ENCODE measurements at regions not wholly inside any gene's neighbourhood (a gene's known extent, or its start where the extent isn't known, plus 50 kb on each side); places are given as distances from the start of the nearest gene placed in this dataset.

DNA sequence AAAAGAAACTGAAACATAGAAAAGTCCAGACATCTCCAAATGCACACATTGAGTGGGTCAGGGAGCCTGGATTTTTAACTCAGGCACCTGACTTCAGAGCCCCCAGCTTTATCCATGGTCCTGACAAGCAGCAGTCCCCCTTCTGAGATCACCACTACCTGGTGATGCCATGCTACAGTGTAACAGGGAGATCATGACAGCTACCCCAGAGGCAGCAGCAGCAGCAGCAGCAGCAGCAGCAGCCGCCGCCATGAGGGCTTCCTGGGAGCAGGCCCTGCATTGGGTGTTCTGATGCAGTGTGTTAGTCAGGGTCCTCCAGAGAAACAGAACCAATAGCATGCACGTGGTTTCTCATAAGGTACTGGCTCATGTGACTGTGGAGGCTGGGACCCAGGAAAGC, 198.6 kb upstream of the SALL1 start:
- H3K79me1 ChIP-seq (ENCODE audit: low read depth, low read length): no peaks in the 10 kb centered on the region
- H3K4ac ChIP-seq (ENCODE audit: low read length): no peak overlapping the region
- H3K4me1 ChIP-seq (ENCODE audit: control insufficient read depth in 2 of 2, insufficient read depth in 1 of 2, low read depth in 1 of 2, low read length in 2 of 2): no peaks in the 10 kb centered on the region
- no peak overlapping the region for H3K14ac ChIP-seq (ENCODE audit: low read length)
- H3K9ac ChIP-seq (ENCODE audit: low read depth, low read length, poor library complexity): peak overlapping the region; percentile 63
- no peaks in the 10 kb centered on the region for H3K36me3 ChIP-seq (replicated peaks in 1 of 2; ENCODE audit: control insufficient read depth in 2 of 2, insufficient read depth in 2 of 2, low read length in 2 of 2)
- no peaks in the 10 kb centered on the region for H3K27me3 ChIP-seq (ENCODE audit: control insufficient read depth in 3 of 3, insufficient read depth in 3 of 3, low read depth in 1 of 3, low read length in 3 of 3)
- DNase-seq (ENCODE audit: low spot score): no peak
- H2AK5ac ChIP-seq (ENCODE audit: low read depth, low read length): no peak overlapping the region
- no peak overlapping the region for H2BK120ac ChIP-seq (ENCODE audit: low read depth, low read length)
- H3K23ac ChIP-seq (ENCODE audit: low read depth, low read length, poor library complexity): no peak overlapping the region
- no peak overlapping the region for H3K4me3 ChIP-seq (ENCODE audit: low read length in 2 of 2)
- no peak overlapping the region for H3K27ac ChIP-seq (replicated peaks; ENCODE audit: low read length)
- peak overlapping the region; percentile 23 for H3K18ac ChIP-seq (ENCODE audit: low read length)
- H2AFZ ChIP-seq (ENCODE audit: low read length): no peak overlapping the region
- no peaks in the 10 kb centered on the region for H3K9me3 ChIP-seq (replicated peaks in 1 of 2; ENCODE audit: control insufficient read depth in 2 of 2, insufficient read depth in 1 of 2, low read depth in 1 of 2, low read length in 2 of 2)
- H3K4me2 ChIP-seq (ENCODE audit: insufficient read depth, low read length, poor library complexity, severe bottlenecking): no peak overlapping the region
- H4K91ac ChIP-seq (ENCODE audit: low read depth, low read length, poor library complexity): no peak overlapping the region
- no CpG with 5 or more reads among the region's 3 CpGs for WGBS, 2 donors (ENCODE audit: extremely low coverage in 2 of 2, insufficient read length in 2 of 2, insufficient replicate concordance in 1 of 2)
- H2BK5ac ChIP-seq (ENCODE audit: low read length): no peak overlapping the region
- no peak overlapping the region for H4K8ac ChIP-seq (ENCODE audit: low read depth, low read length)
- no peak overlapping the region for H2BK12ac ChIP-seq (ENCODE audit: low read length)
- no peak overlapping the region for H2BK15ac ChIP-seq (ENCODE audit: low read length)

DNA sequence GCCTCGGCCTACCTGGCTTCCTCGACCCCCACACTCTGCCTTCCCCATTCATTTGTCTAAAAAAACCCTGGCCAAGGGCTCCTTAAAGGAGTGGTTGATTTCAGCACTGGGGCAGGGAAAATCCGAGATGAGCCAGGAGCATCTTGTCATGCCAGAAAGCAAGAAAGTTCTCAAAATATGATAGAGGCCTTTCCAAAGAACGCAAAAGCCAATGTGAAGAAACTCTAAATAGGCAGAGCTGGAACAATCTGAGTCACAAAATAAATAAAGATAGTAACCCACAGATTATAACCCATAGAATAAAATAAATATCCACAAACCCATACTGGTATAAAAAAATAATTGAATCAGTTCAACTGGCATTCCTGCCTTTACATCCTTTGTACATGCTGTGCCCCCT, 192.3 kb upstream of the SALL1 start:
- DNase-seq (ENCODE audit: low spot score): no peak
- Histone ChIP-seq H3K18ac (ENCODE audit: low read length) (no peak overlapping the region), H3K23ac (ENCODE audit: low read depth, low read length, poor library complexity) (no peak overlapping the region), H2AFZ (ENCODE audit: low read length) (no peak overlapping the region), H2BK15ac (ENCODE audit: low read length) (no peak overlapping the region), H3K4me3 (ENCODE audit: low read length in 2 of 2) (no peak overlapping the region), H3K4ac (ENCODE audit: low read length) (no peak overlapping the region), H3K9ac (ENCODE audit: low read depth, low read length, poor library complexity) (no peak overlapping the region), H3K36me3 (replicated peaks in 1 of 2; ENCODE audit: control insufficient read depth in 2 of 2, insufficient read depth in 2 of 2, low read length in 2 of 2) (no peaks in the 10 kb centered on the region), H3K9me3 (replicated peaks in 1 of 2; ENCODE audit: control insufficient read depth in 2 of 2, insufficient read depth in 1 of 2, low read depth in 1 of 2, low read length in 2 of 2) (no peaks in the 10 kb centered on the region), H2BK120ac (ENCODE audit: low read depth, low read length) (no peak overlapping the region), H2BK5ac (ENCODE audit: low read length) (no peak overlapping the region), H3K4me2 (ENCODE audit: insufficient read depth, low read length, poor library complexity, severe bottlenecking) (no peak overlapping the region), H2BK12ac (ENCODE audit: low read length) (no peak overlapping the region), H3K4me1 (ENCODE audit: control insufficient read depth in 2 of 2, insufficient read depth in 1 of 2, low read depth in 1 of 2, low read length in 2 of 2) (no peaks in the 10 kb centered on the region), H3K79me1 (ENCODE audit: low read depth, low read length) (no peaks in the 10 kb centered on the region), H2AK5ac (ENCODE audit: low read depth, low read length) (no peak overlapping the region), H3K27ac (replicated peaks; ENCODE audit: low read length) (no peak overlapping the region), H4K8ac (ENCODE audit: low read depth, low read length) (no peak overlapping the region), H3K27me3 (ENCODE audit: control insufficient read depth in 3 of 3, insufficient read depth in 3 of 3, low read depth in 1 of 3, low read length in 3 of 3) (no peaks in the 10 kb centered on the region), H3K14ac (ENCODE audit: low read length) (no peak overlapping the region), H4K91ac (ENCODE audit: low read depth, low read length, poor library complexity) (no peak overlapping the region)
- WGBS, 2 donors (ENCODE audit: extremely low coverage in 2 of 2, insufficient read length in 2 of 2, insufficient replicate concordance in 1 of 2): no CpG with 5 or more reads among the region's 4 CpGs

DNA sequence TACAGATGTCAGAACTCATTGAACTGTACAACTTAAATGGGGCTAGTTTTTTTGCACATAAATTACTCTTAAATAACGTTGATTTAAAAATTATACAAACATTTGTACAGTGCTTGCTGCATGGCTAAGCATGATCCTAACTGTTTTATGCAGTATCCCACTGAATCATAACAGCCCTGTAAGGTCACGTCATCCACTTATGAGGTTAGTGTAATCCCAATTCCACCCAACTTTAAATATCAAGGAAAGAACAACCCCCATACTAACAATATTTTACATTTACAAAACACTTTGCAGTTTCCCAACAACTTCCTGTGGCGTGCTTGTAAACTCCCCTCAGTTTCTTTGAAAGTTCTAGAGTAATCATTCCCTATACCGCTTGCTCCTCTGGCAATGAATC, 190.1 kb upstream of the SALL1 start:
- WGBS, 2 donors (ENCODE audit: extremely low coverage in 2 of 2, insufficient read length in 2 of 2, insufficient replicate concordance in 1 of 2): no CpG with 5 or more reads among the region's 4 CpGs
- no peaks in the 10 kb centered on the region for H3K36me3 ChIP-seq (replicated peaks in 1 of 2; ENCODE audit: control insufficient read depth in 2 of 2, insufficient read depth in 2 of 2, low read length in 2 of 2)
- no peaks in the 10 kb centered on the region for H3K79me1 ChIP-seq (ENCODE audit: low read depth, low read length)
- H2BK12ac ChIP-seq (ENCODE audit: low read length): no peak overlapping the region
- H3K23ac ChIP-seq (ENCODE audit: low read depth, low read length, poor library complexity): no peak overlapping the region
- no peak overlapping the region for H2BK120ac ChIP-seq (ENCODE audit: low read depth, low read length)
- H2BK15ac ChIP-seq (ENCODE audit: low read length): no peak overlapping the region
- H2AK5ac ChIP-seq (ENCODE audit: low read depth, low read length): no peak overlapping the region
- H3K27me3 ChIP-seq (ENCODE audit: control insufficient read depth in 3 of 3, insufficient read depth in 3 of 3, low read depth in 1 of 3, low read length in 3 of 3): no peaks in the 10 kb centered on the region
- DNase-seq (ENCODE audit: low spot score): no peak
- no peak overlapping the region for H3K4me2 ChIP-seq (ENCODE audit: insufficient read depth, low read length, poor library complexity, severe bottlenecking)
- H3K27ac ChIP-seq (replicated peaks; ENCODE audit: low read length): no peak overlapping the region
- H3K4me1 ChIP-seq (ENCODE audit: control insufficient read depth in 2 of 2, insufficient read depth in 1 of 2, low read depth in 1 of 2, low read length in 2 of 2): peaks cover 0 to 5% of the 10 kb centered on the region in 2 donors
- no peak overlapping the region for H4K8ac ChIP-seq (ENCODE audit: low read depth, low read length)
- no peak overlapping the region for H2BK5ac ChIP-seq (ENCODE audit: low read length)
- no peak overlapping the region for H3K4me3 ChIP-seq (ENCODE audit: low read length in 2 of 2)
- no peak overlapping the region for H3K4ac ChIP-seq (ENCODE audit: low read length)
- no peaks in the 10 kb centered on the region for H3K9me3 ChIP-seq (replicated peaks in 1 of 2; ENCODE audit: control insufficient read depth in 2 of 2, insufficient read depth in 1 of 2, low read depth in 1 of 2, low read length in 2 of 2)
- H2AFZ ChIP-seq (ENCODE audit: low read length): no peak overlapping the region
- no peak overlapping the region for H3K18ac ChIP-seq (ENCODE audit: low read length)
- H3K14ac ChIP-seq (ENCODE audit: low read length): no peak overlapping the region
- no peak overlapping the region for H3K9ac ChIP-seq (ENCODE audit: low read depth, low read length, poor library complexity)
- no peak overlapping the region for H4K91ac ChIP-seq (ENCODE audit: low read depth, low read length, poor library complexity)

DNA sequence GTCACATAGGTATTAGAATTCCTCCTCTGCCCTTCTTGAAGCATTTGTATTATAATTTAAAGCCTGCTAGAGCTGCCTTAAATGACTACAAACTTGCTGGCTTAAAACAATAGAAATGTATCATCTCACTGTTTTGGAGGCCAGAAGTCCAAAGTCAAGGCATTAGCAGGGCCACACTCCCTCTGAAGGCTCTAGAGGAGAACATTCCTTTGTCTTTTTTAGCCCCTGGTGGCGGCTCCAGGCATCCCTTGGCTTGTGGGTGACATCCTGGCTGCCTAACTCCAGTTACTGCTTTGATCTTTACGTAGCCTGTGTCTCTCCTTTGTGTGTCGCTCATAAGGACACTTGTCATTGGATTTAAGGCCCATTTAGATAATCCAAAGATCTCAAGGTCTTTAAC, 186.6 kb upstream of the SALL1 start:
- Histone ChIP-seq H2BK120ac (ENCODE audit: low read depth, low read length) (no peak overlapping the region), H2BK5ac (ENCODE audit: low read length) (no peak overlapping the region), H3K4me3 (ENCODE audit: low read length in 2 of 2) (no peak overlapping the region), H3K27ac (replicated peaks; ENCODE audit: low read length) (no peak overlapping the region), H3K9me3 (replicated peaks in 1 of 2; ENCODE audit: control insufficient read depth in 2 of 2, insufficient read depth in 1 of 2, low read depth in 1 of 2, low read length in 2 of 2) (no peaks in the 10 kb centered on the region), H2AFZ (ENCODE audit: low read length) (no peak overlapping the region), H3K4me2 (ENCODE audit: insufficient read depth, low read length, poor library complexity, severe bottlenecking) (no peak overlapping the region), H3K4ac (ENCODE audit: low read length) (no peak overlapping the region), H3K14ac (ENCODE audit: low read length) (no peak overlapping the region), H3K27me3 (ENCODE audit: control insufficient read depth in 3 of 3, insufficient read depth in 3 of 3, low read depth in 1 of 3, low read length in 3 of 3) (no peaks in the 10 kb centered on the region), H3K18ac (ENCODE audit: low read length) (no peak overlapping the region), H3K79me1 (ENCODE audit: low read depth, low read length) (no peaks in the 10 kb centered on the region), H2BK15ac (ENCODE audit: low read length) (no peak overlapping the region), H3K4me1 (ENCODE audit: control insufficient read depth in 2 of 2, insufficient read depth in 1 of 2, low read depth in 1 of 2, low read length in 2 of 2) (peaks cover 0 to 5% of the 10 kb centered on the region in 2 donors), H2BK12ac (ENCODE audit: low read length) (no peak overlapping the region), H3K23ac (ENCODE audit: low read depth, low read length, poor library complexity) (no peak overlapping the region), H4K91ac (ENCODE audit: low read depth, low read length, poor library complexity) (no peak overlapping the region), H3K36me3 (replicated peaks in 1 of 2; ENCODE audit: control insufficient read depth in 2 of 2, insufficient read depth in 2 of 2, low read length in 2 of 2) (no peaks in the 10 kb centered on the region), H4K8ac (ENCODE audit: low read depth, low read length) (no peak overlapping the region), H2AK5ac (ENCODE audit: low read depth, low read length) (no peak overlapping the region), H3K9ac (ENCODE audit: low read depth, low read length, poor library complexity) (no peak overlapping the region)
- DNase-seq (ENCODE audit: low spot score): no peak
- no CpG with 5 or more reads among the region's 3 CpGs for WGBS, 2 donors (ENCODE audit: extremely low coverage in 2 of 2, insufficient read length in 2 of 2, insufficient replicate concordance in 1 of 2)

All from neuronal stem cell (in vitro differentiated cells).